ENCODE measurements at regions not wholly inside any gene's neighbourhood (a gene's known extent, or its start where the extent isn't known, plus 50 kb on each side); places are given as distances from the start of the nearest gene placed in this dataset.

GRCh38 chr1:222283147-222283768 lies 264.6 kb downstream of the HHIPL2 start:
- no peak overlapping the region for H3K27ac ChIP-seq
- TF ChIP-seq CTCF (IDR thresholded peaks at IDR 0.05; ENCODE audit: low read depth, low read length), result no peak
- H3K27me3 ChIP-seq (ENCODE audit: insufficient read depth, low read depth, severe bottlenecking), result no peaks in the 10 kb centered on the region
- H3K36me3 ChIP-seq, result no peaks in the 10 kb centered on the region
- no peak for DNase-seq
- H3K4me3 ChIP-seq (ENCODE audit: low read depth, low read length), result no peak overlapping the region
- H3K9me3 ChIP-seq (ENCODE audit: severe bottlenecking), result no peaks in the 10 kb centered on the region

- no peak overlapping the region for H3K4me3 ChIP-seq (ENCODE audit: low read depth, low read length)
- H3K9me3 ChIP-seq (ENCODE audit: severe bottlenecking), result no peaks in the 10 kb centered on the region
- H3K36me3 ChIP-seq, result no peaks in the 10 kb centered on the region
- no peaks in the 10 kb centered on the region for H3K27me3 ChIP-seq (ENCODE audit: insufficient read depth, low read depth, severe bottlenecking)
- no peak overlapping the region for H3K27ac ChIP-seq
- TF ChIP-seq CTCF (IDR thresholded peaks at IDR 0.05; ENCODE audit: low read depth, low read length), result no peak
- DNase-seq, result no peak
These were observed 268.3 kb downstream of the HHIPL2 start for GRCh38 chr1:222279591-222279990.

GRCh38 chr1:222278501-222278900 lies 269.4 kb downstream of the HHIPL2 start:
- no peaks in the 10 kb centered on the region for H3K27me3 ChIP-seq (ENCODE audit: insufficient read depth, low read depth, severe bottlenecking)
- H3K36me3 ChIP-seq, result no peaks in the 10 kb centered on the region
- no peak for TF ChIP-seq CTCF (IDR thresholded peaks at IDR 0.05; ENCODE audit: low read depth, low read length)
- no peak overlapping the region for H3K27ac ChIP-seq
- DNase-seq, result no peak
- no peaks in the 10 kb centered on the region for H3K9me3 ChIP-seq (ENCODE audit: severe bottlenecking)
- H3K4me3 ChIP-seq (ENCODE audit: low read depth, low read length), result no peak overlapping the region

GRCh38 chr1:222275729-222276465 lies 272.0 kb downstream of the HHIPL2 start:
- Histone ChIP-seq H3K4me3 (ENCODE audit: low read depth, low read length) (no peak overlapping the region), H3K27ac (no peak overlapping the region), H3K36me3 (no peaks in the 10 kb centered on the region), H3K27me3 (ENCODE audit: insufficient read depth, low read depth, severe bottlenecking) (no peaks in the 10 kb centered on the region), H3K9me3 (ENCODE audit: severe bottlenecking) (no peaks in the 10 kb centered on the region)
- TF ChIP-seq CTCF (IDR thresholded peaks at IDR 0.05; ENCODE audit: low read depth, low read length), result no peak
- DNase-seq, result no peak

- H3K36me3 ChIP-seq, result no peaks in the 10 kb centered on the region
- H3K27me3 ChIP-seq (ENCODE audit: insufficient read depth, low read depth, severe bottlenecking), result no peaks in the 10 kb centered on the region
- no peak overlapping the region for H3K27ac ChIP-seq
- TF ChIP-seq CTCF (IDR thresholded peaks at IDR 0.05; ENCODE audit: low read depth, low read length), result no peak
- no peaks in the 10 kb centered on the region for H3K9me3 ChIP-seq (ENCODE audit: severe bottlenecking)
- H3K4me3 ChIP-seq (ENCODE audit: low read depth, low read length), result no peak overlapping the region
- no peak for DNase-seq
These were observed 272.7 kb downstream of the HHIPL2 start for GRCh38 chr1:222275001-222275728.
